ENCODE measurements at regions not wholly inside any gene's neighbourhood (a gene's known extent, or its start where the extent isn't known, plus 50 kb on each side); places are given as distances from the start of the nearest gene placed in this dataset.

DNA sequence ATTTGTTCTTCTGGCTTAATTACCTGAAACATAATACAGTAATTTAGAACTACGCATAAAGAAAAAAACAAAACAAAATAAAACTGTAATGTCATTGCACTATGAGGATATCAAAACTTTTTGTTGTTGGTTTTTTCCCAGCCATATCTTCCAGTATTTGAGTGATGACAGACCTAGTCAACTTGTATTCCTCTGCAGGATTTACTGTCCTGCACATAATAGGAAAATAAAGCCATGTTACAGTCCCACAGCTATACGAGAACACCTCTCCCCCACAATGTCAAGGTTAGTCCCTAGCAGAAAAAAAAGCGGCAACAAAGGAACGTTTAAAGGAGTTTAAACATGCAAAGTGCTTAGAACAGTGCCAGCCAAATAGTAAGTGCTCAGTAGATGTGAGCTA lies 55.3 kb upstream of the PRDX6 start:
- DNase-seq (ENCODE audit: low read depth): no peak
- no peak overlapping the region for H3K4me3 ChIP-seq (ENCODE audit: low read depth, low read length)
- no peaks in the 10 kb centered on the region for H3K27me3 ChIP-seq (ENCODE audit: control insufficient read depth, insufficient read depth, low read length)
- H3K36me3 ChIP-seq (ENCODE audit: control insufficient read depth, insufficient read depth, low read length): no peaks in the 10 kb centered on the region
- TF ChIP-seq, protein P1, sequence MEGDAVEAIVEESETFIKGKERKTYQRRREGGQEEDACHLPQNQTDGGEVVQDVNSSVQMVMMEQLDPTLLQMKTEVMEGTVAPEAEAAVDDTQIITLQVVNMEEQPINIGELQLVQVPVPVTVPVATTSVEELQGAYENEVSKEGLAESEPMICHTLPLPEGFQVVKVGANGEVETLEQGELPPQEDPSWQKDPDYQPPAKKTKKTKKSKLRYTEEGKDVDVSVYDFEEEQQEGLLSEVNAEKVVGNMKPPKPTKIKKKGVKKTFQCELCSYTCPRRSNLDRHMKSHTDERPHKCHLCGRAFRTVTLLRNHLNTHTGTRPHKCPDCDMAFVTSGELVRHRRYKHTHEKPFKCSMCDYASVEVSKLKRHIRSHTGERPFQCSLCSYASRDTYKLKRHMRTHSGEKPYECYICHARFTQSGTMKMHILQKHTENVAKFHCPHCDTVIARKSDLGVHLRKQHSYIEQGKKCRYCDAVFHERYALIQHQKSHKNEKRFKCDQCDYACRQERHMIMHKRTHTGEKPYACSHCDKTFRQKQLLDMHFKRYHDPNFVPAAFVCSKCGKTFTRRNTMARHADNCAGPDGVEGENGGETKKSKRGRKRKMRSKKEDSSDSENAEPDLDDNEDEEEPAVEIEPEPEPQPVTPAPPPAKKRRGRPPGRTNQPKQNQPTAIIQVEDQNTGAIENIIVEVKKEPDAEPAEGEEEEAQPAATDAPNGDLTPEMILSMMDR (IDR thresholded peaks at IDR 0.05; ENCODE audit: insufficient read depth, low read length, severe bottlenecking): no peak
- no peak for FAIRE-seq

GRCh38 chr1:173422456-173422976 lies 54.6 kb upstream of the PRDX6 start:
- no peak overlapping the region for H3K4me3 ChIP-seq (ENCODE audit: low read depth, low read length)
- DNase-seq (ENCODE audit: low read depth) (no peak), FAIRE-seq (no peak)
- TF ChIP-seq, protein P1 (IDR thresholded peaks at IDR 0.05; ENCODE audit: insufficient read depth, low read length, severe bottlenecking): no peak
- no peaks in the 10 kb centered on the region for H3K36me3 ChIP-seq (ENCODE audit: control insufficient read depth, insufficient read depth, low read length)
- no peaks in the 10 kb centered on the region for H3K27me3 ChIP-seq (ENCODE audit: control insufficient read depth, insufficient read depth, low read length)

DNA sequence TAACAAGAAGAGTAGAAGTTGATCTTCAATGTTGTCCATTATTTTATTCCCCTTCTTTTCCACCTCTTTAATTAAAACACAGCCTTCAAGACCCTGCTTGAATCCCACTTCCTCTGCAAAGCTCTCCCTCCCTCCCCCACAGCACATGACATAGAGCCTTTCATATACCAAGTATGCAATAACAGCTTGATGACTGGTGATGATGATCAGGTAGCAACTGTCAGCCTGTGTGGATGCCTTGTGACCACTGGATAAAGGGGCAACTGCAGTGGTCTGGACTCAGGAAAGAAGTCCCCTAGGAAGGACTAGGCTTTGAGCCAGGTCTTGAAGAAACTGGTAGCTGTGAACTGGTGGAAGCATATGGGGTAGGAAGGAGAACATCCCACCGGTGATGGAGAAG lies 53.8 kb upstream of the PRDX6 start:
- no peaks in the 10 kb centered on the region for H3K36me3 ChIP-seq (ENCODE audit: control insufficient read depth, insufficient read depth, low read length)
- no peak overlapping the region for H3K4me3 ChIP-seq (ENCODE audit: low read depth, low read length)
- H3K27me3 ChIP-seq (ENCODE audit: control insufficient read depth, insufficient read depth, low read length): no peaks in the 10 kb centered on the region
- TF ChIP-seq, protein P1 (IDR thresholded peaks at IDR 0.05; ENCODE audit: insufficient read depth, low read length, severe bottlenecking): no peak
- DNase-seq (ENCODE audit: low read depth) (no peak), FAIRE-seq (no peak)

DNA sequence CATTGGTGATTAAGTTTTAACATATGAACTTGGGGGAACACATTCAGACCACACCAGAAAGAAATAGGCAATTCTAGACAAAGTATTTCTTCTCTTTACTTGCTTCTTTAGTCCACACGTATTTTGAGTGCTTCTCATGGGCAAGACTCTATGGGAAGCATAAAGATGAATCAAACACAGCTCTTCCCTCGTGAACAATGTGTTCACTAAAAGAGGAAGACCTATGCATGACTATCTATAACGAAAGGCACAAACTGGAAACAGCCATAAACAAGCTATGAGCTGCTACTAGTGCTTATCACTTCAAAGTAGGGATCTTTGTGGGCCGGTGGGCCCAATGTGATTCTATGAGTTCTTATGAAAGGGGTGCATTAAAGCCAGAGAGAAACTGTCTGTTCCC lies 53.0 kb upstream of the PRDX6 start:
- H3K36me3 ChIP-seq (ENCODE audit: control insufficient read depth, insufficient read depth, low read length): no peaks in the 10 kb centered on the region
- FAIRE-seq: no peak
- DNase-seq (ENCODE audit: low read depth): no peak
- H3K4me3 ChIP-seq (ENCODE audit: low read depth, low read length): no peak overlapping the region
- TF ChIP-seq, protein P1 (IDR thresholded peaks at IDR 0.05; ENCODE audit: insufficient read depth, low read length, severe bottlenecking): no peak
- no peaks in the 10 kb centered on the region for H3K27me3 ChIP-seq (ENCODE audit: control insufficient read depth, insufficient read depth, low read length)

GRCh38 chr1:173424782-173425407 lies 52.2 kb upstream of the PRDX6 start:
- Histone ChIP-seq H3K36me3 (ENCODE audit: control insufficient read depth, insufficient read depth, low read length) (no peaks in the 10 kb centered on the region), H3K4me3 (ENCODE audit: low read depth, low read length) (no peak overlapping the region), H3K27me3 (ENCODE audit: control insufficient read depth, insufficient read depth, low read length) (no peaks in the 10 kb centered on the region)
- TF ChIP-seq, protein P1 (IDR thresholded peaks at IDR 0.05; ENCODE audit: insufficient read depth, low read length, severe bottlenecking): no peak
- peak; percentile 65 for DNase-seq (ENCODE audit: low read depth)
- no peak for FAIRE-seq

DNA sequence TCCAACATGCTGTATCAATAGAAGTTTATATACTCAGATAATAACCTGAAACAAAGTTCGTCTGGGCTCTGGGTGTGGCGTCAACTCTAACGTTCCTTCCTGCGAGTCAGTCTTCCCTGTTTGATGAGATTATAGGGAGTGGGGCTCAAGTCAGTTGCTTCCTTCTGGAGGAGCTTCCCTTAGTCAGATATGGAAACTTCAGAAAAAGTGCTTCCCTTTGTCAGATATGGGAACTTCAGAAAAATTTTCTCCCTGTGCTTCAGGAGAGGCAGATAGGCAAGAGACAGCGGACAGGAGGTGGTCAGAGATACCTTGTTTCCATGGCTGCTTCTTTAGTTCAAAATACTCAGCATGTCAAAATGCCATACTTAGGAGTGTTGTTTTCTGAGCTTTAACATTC lies 51.1 kb upstream of the PRDX6 start:
- peak; percentile 52 for DNase-seq (ENCODE audit: low read depth)
- FAIRE-seq: no peak
- H3K4me3 ChIP-seq (ENCODE audit: low read depth, low read length): no peak overlapping the region
- H3K36me3 ChIP-seq (ENCODE audit: control insufficient read depth, insufficient read depth, low read length): no peaks in the 10 kb centered on the region
- no peaks in the 10 kb centered on the region for H3K27me3 ChIP-seq (ENCODE audit: control insufficient read depth, insufficient read depth, low read length)
- TF ChIP-seq, protein P1 (IDR thresholded peaks at IDR 0.05; ENCODE audit: insufficient read depth, low read length, severe bottlenecking): no peak

All from bronchial epithelial cell (primary cell).